T47D (cell line): ENCODE measurements at regions not wholly inside any gene's neighbourhood (a gene's known extent, or its start where the extent isn't known, plus 50 kb on each side); places are given as distances from the start of the nearest gene placed in this dataset.
"Not testable (repeated sequence)": the region's sequence is repeated elsewhere in the genome, so short reads cannot be mapped to it uniquely, and the experiment has no call there.

Experiments
- DNase-seq, 2 experiments: peaks; one replicate each; pipeline versions ENCODE4 v3.0.0 to v3.0.0-alpha.2; 2011 to 2012; ENCODE audit warnings: low read depth in 1 of 2, low spot score in 1 of 2
- JUND ChIP-seq: IDR thresholded peaks from 2 replicates; pipeline ENCODE4 v1.6.1; 2012; ENCODE audit warnings: low read depth
- in situ Hi-C: cut with HindIII; loops from 2 replicates; pipeline ENCODE4 v1.10.0; 2016; ENCODE audit warnings: low sequenced_read_pairs, low pct_unique_long_range_greater_than_20kb

GRCh38 chr4:42785817-42786216, 106.7 kb upstream of the GRXCR1 start:
- TF ChIP-seq JUND, result no peak

GRCh38 chr4:42781315-42781714, 111.2 kb upstream of the GRXCR1 start:
- no peak for TF ChIP-seq JUND
- in situ Hi-C loops, result no loop called here
- DNase-seq, result no peak

More at GRCh38 chr4:42785817-42786216, 106.7 kb upstream of the GRXCR1 start:
- DNase-seq, result no peak
- in situ Hi-C loops, result no loop called here

GRCh38 chr4:42778349-42778748, 114.2 kb upstream of the GRXCR1 start:
- in situ Hi-C loops, result no loop called here
- TF ChIP-seq JUND, result no peak
- DNase-seq, result no peak

GRCh38 chr4:42768125-42768748, 111.3 kb upstream of the ATP8A1 start:
- no peak for DNase-seq
- TF ChIP-seq JUND, result no peak
- in situ Hi-C loops, result no loop called here

GRCh38 chr4:42767669-42768068, 110.8 kb upstream of the ATP8A1 start:
- in situ Hi-C loops, result no loop called here
- no peak for TF ChIP-seq JUND

GRCh38 chr4:42761804-42762203, 104.9 kb upstream of the ATP8A1 start:
- in situ Hi-C loops, result no loop called here

More at GRCh38 chr4:42767669-42768068, 110.8 kb upstream of the ATP8A1 start:
- peak in 1 of 2 experiments; percentile 12 for DNase-seq

GRCh38 chr4:42754965-42755364, 98.1 kb upstream of the ATP8A1 start:
- DNase-seq, in situ Hi-C loops: not testable (repeated sequence)

More at GRCh38 chr4:42761804-42762203, 104.9 kb upstream of the ATP8A1 start:
- TF ChIP-seq JUND, result no peak
- no peak for DNase-seq

GRCh38 chr4:42751587-42751986, 94.7 kb upstream of the ATP8A1 start:
- DNase-seq, result no peak
- TF ChIP-seq JUND, result no peak
- in situ Hi-C loops, result no loop called here

GRCh38 chr4:42750856-42751255, 94.0 kb upstream of the ATP8A1 start:
- peak in 1 of 2 experiments; percentile 17 for DNase-seq
- in situ Hi-C loops, result no loop called here
- TF ChIP-seq JUND, result no peak

- no peak for TF ChIP-seq JUND
- in situ Hi-C loops, result no loop called here
- DNase-seq, result peak in 1 of 2 experiments; percentile 61
These were observed 93.2 kb upstream of the ATP8A1 start for GRCh38 chr4:42750091-42750490.

GRCh38 chr4:42747971-42748370, 91.1 kb upstream of the ATP8A1 start:
- no peak for TF ChIP-seq JUND
- in situ Hi-C loops, result no loop called here
- no peak for DNase-seq

GRCh38 chr4:42736527-42737195, 79.8 kb upstream of the ATP8A1 start:
- in situ Hi-C loops, result no loop called here
- no peak for DNase-seq
- no peak for TF ChIP-seq JUND

- TF ChIP-seq JUND, result no peak
- in situ Hi-C loops, result no loop called here
- no peak for DNase-seq
These were observed 76.5 kb upstream of the ATP8A1 start for GRCh38 chr4:42733380-42733779.
